ENCODE measurements at regions not wholly inside any gene's neighbourhood (a gene's known extent, or its start where the extent isn't known, plus 50 kb on each side); places are given as distances from the start of the nearest gene placed in this dataset.
"Not testable (repeated sequence)": the region's sequence is repeated elsewhere in the genome, so short reads cannot be mapped to it uniquely, and the experiment has no call there.

DNA sequence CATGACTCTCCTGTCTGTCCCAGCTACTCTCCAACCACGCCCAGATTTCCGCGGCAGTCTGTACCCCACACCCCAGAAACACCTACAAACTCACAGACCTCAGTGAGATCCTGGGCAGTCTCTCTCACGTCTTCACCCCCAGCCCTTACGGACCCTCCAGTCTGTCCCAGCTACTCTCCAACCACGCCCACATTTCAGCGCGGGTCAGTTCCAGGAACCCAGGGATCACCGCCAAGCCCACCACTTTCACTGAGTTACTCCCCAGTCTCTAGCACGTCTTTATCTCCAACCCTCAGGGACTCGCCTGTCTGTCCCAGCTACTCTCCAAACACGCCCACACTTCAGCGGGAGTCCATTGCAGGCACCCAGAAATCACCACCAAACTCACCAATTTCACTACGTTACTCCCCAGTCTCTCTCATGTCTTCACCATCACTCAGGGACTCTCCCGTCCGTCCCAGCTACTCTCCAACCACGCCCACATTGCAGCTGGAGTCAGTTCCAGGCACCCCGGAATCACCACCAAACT lies 528.2 kb downstream of the CWH43 start (continued):
- peak; percentile 33; the same call in 1 of the 2 replicates for TF ChIP-seq ZNF24 (IDR thresholded peaks at IDR 0.05)
- peak; percentile 68 for TF ChIP-seq DACH1 (IDR thresholded peaks at IDR 0.05; ENCODE audit: partially characterized antibody)
- TF ChIP-seq NCOR1 (IDR thresholded peaks at IDR 0.05): peak; percentile 74
- peak in 1 of 2 experiments; percentile 92; a peak in 2 of 4 replicates for TF ChIP-seq HDAC1 (IDR thresholded peaks at IDR 0.05)
- TF ChIP-seq HMBOX1 (IDR thresholded peaks at IDR 0.05): peak; percentile 42; the same call in 1 of the 2 replicates
- TF ChIP-seq, protein P1, sequence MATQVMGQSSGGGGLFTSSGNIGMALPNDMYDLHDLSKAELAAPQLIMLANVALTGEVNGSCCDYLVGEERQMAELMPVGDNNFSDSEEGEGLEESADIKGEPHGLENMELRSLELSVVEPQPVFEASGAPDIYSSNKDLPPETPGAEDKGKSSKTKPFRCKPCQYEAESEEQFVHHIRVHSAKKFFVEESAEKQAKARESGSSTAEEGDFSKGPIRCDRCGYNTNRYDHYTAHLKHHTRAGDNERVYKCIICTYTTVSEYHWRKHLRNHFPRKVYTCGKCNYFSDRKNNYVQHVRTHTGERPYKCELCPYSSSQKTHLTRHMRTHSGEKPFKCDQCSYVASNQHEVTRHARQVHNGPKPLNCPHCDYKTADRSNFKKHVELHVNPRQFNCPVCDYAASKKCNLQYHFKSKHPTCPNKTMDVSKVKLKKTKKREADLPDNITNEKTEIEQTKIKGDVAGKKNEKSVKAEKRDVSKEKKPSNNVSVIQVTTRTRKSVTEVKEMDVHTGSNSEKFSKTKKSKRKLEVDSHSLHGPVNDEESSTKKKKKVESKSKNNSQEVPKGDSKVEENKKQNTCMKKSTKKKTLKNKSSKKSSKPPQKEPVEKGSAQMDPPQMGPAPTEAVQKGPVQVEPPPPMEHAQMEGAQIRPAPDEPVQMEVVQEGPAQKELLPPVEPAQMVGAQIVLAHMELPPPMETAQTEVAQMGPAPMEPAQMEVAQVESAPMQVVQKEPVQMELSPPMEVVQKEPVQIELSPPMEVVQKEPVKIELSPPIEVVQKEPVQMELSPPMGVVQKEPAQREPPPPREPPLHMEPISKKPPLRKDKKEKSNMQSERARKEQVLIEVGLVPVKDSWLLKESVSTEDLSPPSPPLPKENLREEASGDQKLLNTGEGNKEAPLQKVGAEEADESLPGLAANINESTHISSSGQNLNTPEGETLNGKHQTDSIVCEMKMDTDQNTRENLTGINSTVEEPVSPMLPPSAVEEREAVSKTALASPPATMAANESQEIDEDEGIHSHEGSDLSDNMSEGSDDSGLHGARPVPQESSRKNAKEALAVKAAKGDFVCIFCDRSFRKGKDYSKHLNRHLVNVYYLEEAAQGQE (IDR thresholded peaks at IDR 0.05; ENCODE audit: borderline replicate concordance): 0 out of 2 replicates have a peak, but pooled peaks have one; percentile 11
- TF ChIP-seq, protein P1 (CRISPR knock-in tag; IDR thresholded peaks at IDR 0.05; ENCODE audit: low read depth): not testable (repeated sequence)
- peak; percentile 26; the same call in 1 of the 2 replicates for TF ChIP-seq TRIM28 (IDR thresholded peaks at IDR 0.05)
- TF ChIP-seq BCOR (IDR thresholded peaks at IDR 0.05): peak; percentile 78
- 0 out of 4 replicates have a peak, but pooled peaks of 1 of the 2 experiments have one; percentile 61 for TF ChIP-seq ARNT (IDR thresholded peaks at IDR 0.05)
- TF ChIP-seq EHMT2 (IDR thresholded peaks at IDR 0.05): peak; percentile 78
- TF ChIP-seq ARHGAP35 (IDR thresholded peaks at IDR 0.05; ENCODE audit: partially characterized antibody): peak; percentile 24
- TF ChIP-seq OTX1 (CRISPR knock-in tag; IDR thresholded peaks at IDR 0.05): peak; percentile 88
- peak; percentile 35; the same call in 1 of the 2 replicates for TF ChIP-seq ARID2 (IDR thresholded peaks at IDR 0.05)
- TF ChIP-seq, protein P2, sequence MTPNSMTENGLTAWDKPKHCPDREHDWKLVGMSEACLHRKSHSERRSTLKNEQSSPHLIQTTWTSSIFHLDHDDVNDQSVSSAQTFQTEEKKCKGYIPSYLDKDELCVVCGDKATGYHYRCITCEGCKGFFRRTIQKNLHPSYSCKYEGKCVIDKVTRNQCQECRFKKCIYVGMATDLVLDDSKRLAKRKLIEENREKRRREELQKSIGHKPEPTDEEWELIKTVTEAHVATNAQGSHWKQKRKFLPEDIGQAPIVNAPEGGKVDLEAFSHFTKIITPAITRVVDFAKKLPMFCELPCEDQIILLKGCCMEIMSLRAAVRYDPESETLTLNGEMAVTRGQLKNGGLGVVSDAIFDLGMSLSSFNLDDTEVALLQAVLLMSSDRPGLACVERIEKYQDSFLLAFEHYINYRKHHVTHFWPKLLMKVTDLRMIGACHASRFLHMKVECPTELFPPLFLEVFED (CRISPR knock-in tag; conservative IDR thresholded peaks at IDR 0.05): peak; percentile 88
- TF ChIP-seq MLLT1 (IDR thresholded peaks at IDR 0.05): peak; percentile 75 to 76; a peak in 3 of 4 replicates
- 0 out of 2 replicates have a peak, but pooled peaks have one; percentile 15 for TF ChIP-seq TAF7 (tag; IDR thresholded peaks at IDR 0.05)
- peak; percentile 64; the same call in 1 of the 2 replicates for TF ChIP-seq TARDBP (IDR thresholded peaks at IDR 0.05)
- TF ChIP-seq RBFOX2 (IDR thresholded peaks at IDR 0.05; ENCODE audit: low read depth, low read length): 0 out of 2 replicates have a peak, but pooled peaks have one; percentile 22
- TF ChIP-seq NCOA1 (IDR thresholded peaks at IDR 0.05; ENCODE audit: low read depth): 0 out of 2 replicates have a peak, but pooled peaks have one; percentile 51

All from K562 (cell line).